Ishikawa (cell line): ENCODE measurements at regions not wholly inside any gene's neighbourhood (a gene's known extent, or its start where the extent isn't known, plus 50 kb on each side); places are given as distances from the start of the nearest gene placed in this dataset.

Experiments
- CEBPB ChIP-seq: IDR thresholded peaks from 2 replicates; pipeline ENCODE4 v1.6.1; 2012
- CREB1 ChIP-seq: IDR thresholded peaks from 2 replicates; pipeline ENCODE4 v1.6.1; 2012; ENCODE audit warnings: low read depth
- EGR1 ChIP-seq: IDR thresholded peaks from 2 replicates; pipeline ENCODE4 v1.6.1; 2012
- EP300 ChIP-seq: IDR thresholded peaks from 2 replicates; pipeline ENCODE4 v1.6.1; 2012; ENCODE audit warnings: borderline replicate concordance
- RAD21 ChIP-seq: IDR thresholded peaks from 2 replicates; pipeline ENCODE4 v1.6.1; 2012; ENCODE audit warnings: low read depth
- TCF12 ChIP-seq: IDR thresholded peaks from 2 replicates; pipeline ENCODE4 v1.6.1; 2012; ENCODE audit warnings: low read depth
- TEAD4 ChIP-seq: IDR thresholded peaks from 2 replicates; pipeline ENCODE4 v1.6.1; 2012
- YY1 ChIP-seq: IDR thresholded peaks from 2 replicates; pipeline ENCODE4 v1.6.1; 2012; ENCODE audit warnings: low read depth
- TF ChIP-seq, protein P1 (sequence below): IDR thresholded peaks from 2 replicates; pipeline ENCODE4 v1.6.1; 2012; ENCODE audit warnings: low read depth, mild to moderate bottlenecking
- TF ChIP-seq, protein P2 (sequence below): IDR thresholded peaks from 2 replicates; pipeline ENCODE4 v1.6.1; 2012
- TF ChIP-seq, protein P3 (sequence below): IDR thresholded peaks from 2 replicates; pipeline ENCODE4 v1.6.1; 2012

DNA sequence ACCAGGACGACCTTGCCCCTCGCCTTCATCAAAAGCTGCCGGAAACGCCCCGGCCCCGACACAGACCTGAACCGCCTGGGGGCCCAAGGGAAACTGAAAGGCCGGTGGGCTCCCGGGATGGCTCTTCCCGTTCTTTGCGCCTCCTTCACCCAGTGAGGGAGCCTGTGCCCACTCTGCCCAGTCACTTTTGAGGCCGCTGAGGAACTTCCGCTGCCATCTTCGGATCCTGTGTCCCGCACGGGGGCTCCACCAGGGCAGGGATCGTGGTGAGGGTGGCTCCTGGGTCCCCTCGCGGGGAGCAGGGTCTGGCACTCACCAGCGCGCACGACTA is 104.0 kb downstream of the PPIAL4G start:
- TF ChIP-seq, protein P1, sequence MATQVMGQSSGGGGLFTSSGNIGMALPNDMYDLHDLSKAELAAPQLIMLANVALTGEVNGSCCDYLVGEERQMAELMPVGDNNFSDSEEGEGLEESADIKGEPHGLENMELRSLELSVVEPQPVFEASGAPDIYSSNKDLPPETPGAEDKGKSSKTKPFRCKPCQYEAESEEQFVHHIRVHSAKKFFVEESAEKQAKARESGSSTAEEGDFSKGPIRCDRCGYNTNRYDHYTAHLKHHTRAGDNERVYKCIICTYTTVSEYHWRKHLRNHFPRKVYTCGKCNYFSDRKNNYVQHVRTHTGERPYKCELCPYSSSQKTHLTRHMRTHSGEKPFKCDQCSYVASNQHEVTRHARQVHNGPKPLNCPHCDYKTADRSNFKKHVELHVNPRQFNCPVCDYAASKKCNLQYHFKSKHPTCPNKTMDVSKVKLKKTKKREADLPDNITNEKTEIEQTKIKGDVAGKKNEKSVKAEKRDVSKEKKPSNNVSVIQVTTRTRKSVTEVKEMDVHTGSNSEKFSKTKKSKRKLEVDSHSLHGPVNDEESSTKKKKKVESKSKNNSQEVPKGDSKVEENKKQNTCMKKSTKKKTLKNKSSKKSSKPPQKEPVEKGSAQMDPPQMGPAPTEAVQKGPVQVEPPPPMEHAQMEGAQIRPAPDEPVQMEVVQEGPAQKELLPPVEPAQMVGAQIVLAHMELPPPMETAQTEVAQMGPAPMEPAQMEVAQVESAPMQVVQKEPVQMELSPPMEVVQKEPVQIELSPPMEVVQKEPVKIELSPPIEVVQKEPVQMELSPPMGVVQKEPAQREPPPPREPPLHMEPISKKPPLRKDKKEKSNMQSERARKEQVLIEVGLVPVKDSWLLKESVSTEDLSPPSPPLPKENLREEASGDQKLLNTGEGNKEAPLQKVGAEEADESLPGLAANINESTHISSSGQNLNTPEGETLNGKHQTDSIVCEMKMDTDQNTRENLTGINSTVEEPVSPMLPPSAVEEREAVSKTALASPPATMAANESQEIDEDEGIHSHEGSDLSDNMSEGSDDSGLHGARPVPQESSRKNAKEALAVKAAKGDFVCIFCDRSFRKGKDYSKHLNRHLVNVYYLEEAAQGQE = no peak
- TF ChIP-seq CREB1 (no peak), RAD21 (no peak), EP300 (no peak), TCF12 (no peak), YY1 (no peak), CEBPB (no peak), EGR1 (no peak), TEAD4 (no peak)
- TF ChIP-seq, protein P2, sequence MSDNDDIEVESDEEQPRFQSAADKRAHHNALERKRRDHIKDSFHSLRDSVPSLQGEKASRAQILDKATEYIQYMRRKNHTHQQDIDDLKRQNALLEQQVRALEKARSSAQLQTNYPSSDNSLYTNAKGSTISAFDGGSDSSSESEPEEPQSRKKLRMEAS = no peak
- TF ChIP-seq, protein P3, sequence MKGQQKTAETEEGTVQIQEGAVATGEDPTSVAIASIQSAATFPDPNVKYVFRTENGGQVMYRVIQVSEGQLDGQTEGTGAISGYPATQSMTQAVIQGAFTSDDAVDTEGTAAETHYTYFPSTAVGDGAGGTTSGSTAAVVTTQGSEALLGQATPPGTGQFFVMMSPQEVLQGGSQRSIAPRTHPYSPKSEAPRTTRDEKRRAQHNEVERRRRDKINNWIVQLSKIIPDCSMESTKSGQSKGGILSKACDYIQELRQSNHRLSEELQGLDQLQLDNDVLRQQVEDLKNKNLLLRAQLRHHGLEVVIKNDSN = no peak
